B cell (primary cell): ENCODE measurements at regions not wholly inside any gene's neighbourhood (a gene's known extent, or its start where the extent isn't known, plus 50 kb on each side); places are given as distances from the start of the nearest gene placed in this dataset.

Experiments
- ATAC-seq: fragments of 200-7000 bp; cut with Tn5 transposase; one replicate; pipeline ENCODE4 v1.10.0; 2021; ENCODE audit warnings: low read depth, mild to moderate bottlenecking, moderate number of reproducible peaks, moderate library complexity
- CTCF ChIA-PET: fragments of 350-600 bp; sonication (Branson Sonifier 250); formaldehyde crosslinking; loops from one replicate; lab custom pipeline; 2021; ENCODE audit warnings: antibody characterized with exemption, inconsistent platforms; lab: Charles Lee
- POLR2A ChIA-PET: fragments of 350-600 bp; sonication (Branson Sonifier 250); formaldehyde crosslinking; loops from one replicate; lab custom pipeline; 2021; ENCODE audit warnings: antibody characterized with exemption; lab: Charles Lee
- DNase-seq: peaks from one replicate; pipeline ENCODE4 v3.0.0; 2013
- H2AFZ ChIP-seq: 2 replicates; pipeline ENCODE4 v1.6.1; 2012; ENCODE audit warnings: mild to moderate bottlenecking, low read depth, low read length; ENCODE audit not compliant: insufficient read depth, poor library complexity, severe bottlenecking
- H3K27ac ChIP-seq, 2 donors: 1 replicate in 1 of 2; 2 replicates in 1 of 2; pipeline ENCODE4 v1.5.1; 2012 to 2013; ENCODE audit warnings: low read length in 2 of 2, mild to moderate bottlenecking in 2 of 2, moderate library complexity in 1 of 2
- H3K27me3 ChIP-seq, 4 experiments: fragments of 200-600 bp in 1 of 4; sonication (generic) in 1 of 4; replicated peaks in 1 of 4; 1 replicate in 2 of 4; 2 replicates in 2 of 4; pipeline versions ENCODE4 v1.6.1 to v1.7.0; 2013 to 2016; ENCODE audit warnings: low read length in 3 of 4, mild to moderate bottlenecking in 2 of 4, mixed read lengths in 1 of 4, moderate library complexity in 1 of 4; ENCODE audit not compliant: insufficient read depth in 4 of 4, control insufficient read depth in 3 of 4; ENCODE audit errors: control extremely low read depth in 1 of 4
- H3K36me3 ChIP-seq, 2 experiments: replicated peaks in 1 of 2; 1 replicate in 1 of 2; 2 replicates in 1 of 2; pipeline versions ENCODE4 v1.6.1 to v1.7.1; 2013; ENCODE audit warnings: low read length in 1 of 2; ENCODE audit not compliant: insufficient read depth in 2 of 2, control insufficient read depth in 1 of 2; ENCODE audit errors: control extremely low read depth in 1 of 2, extremely low read depth in 1 of 2
- H3K4me1 ChIP-seq, 2 donors: fragments of 200-600 bp in 1 of 2; sonication (generic) in 1 of 2; 1 replicate in 1 of 2; 2 replicates in 1 of 2; pipeline versions ENCODE4 v1.5.1 to v1.6.1; 2013 to 2017; ENCODE audit warnings: low read length in 2 of 2; ENCODE audit not compliant: control insufficient read depth in 2 of 2, insufficient read depth in 2 of 2
- H3K4me2 ChIP-seq: replicated peaks from 2 replicates; pipeline ENCODE3; 2012; ENCODE audit warnings: mild to moderate bottlenecking, low read depth, low read length; ENCODE audit not compliant: poor library complexity, severe bottlenecking
- H3K4me3 ChIP-seq, 5 experiments: fragments of 200-600 bp in 1 of 5; sonication (generic) in 1 of 5; 1 replicate in 3 of 5; 2 replicates in 2 of 5; pipeline versions ENCODE4 v1.5.1 to v1.7.0; 2011 to 2016; ENCODE audit warnings: low read length in 4 of 5, mild to moderate bottlenecking in 4 of 5, low read depth in 2 of 5, control low read depth in 1 of 5, moderate library complexity in 1 of 5; ENCODE audit not compliant: insufficient read depth in 1 of 5; ENCODE audit errors: control extremely low read depth in 1 of 5, extremely low read depth in 1 of 5
- H3K79me2 ChIP-seq: fragments of 200-600 bp; sonication (generic); one replicate; pipeline ENCODE4 v1.6.0; 2016; ENCODE audit warnings: low read length; ENCODE audit not compliant: control insufficient read depth, insufficient read depth
- H3K9ac ChIP-seq: fragments of 200-600 bp; sonication (generic); 2 replicates; pipeline ENCODE4 v1.6.1; 2017; ENCODE audit warnings: mild to moderate bottlenecking, low read length, moderate library complexity
- H3K9me3 ChIP-seq, 3 donors: one replicate each; pipeline versions ENCODE4 v1.6.1 to v1.7.1; 2013; ENCODE audit warnings: low read length in 2 of 3; ENCODE audit not compliant: control insufficient read depth in 2 of 3, insufficient read depth in 1 of 3; ENCODE audit errors: control extremely low read depth in 1 of 3
- H4K20me1 ChIP-seq: 2 replicates; pipeline ENCODE4 v1.6.0; 2012; ENCODE audit warnings: mild to moderate bottlenecking, low read length; ENCODE audit not compliant: insufficient read depth, control insufficient read depth, poor library complexity, severe bottlenecking
- H3K27ac Mint-ChIP-seq: one replicate; pipeline ENCODE4 v1.8.0; 2021; ENCODE audit warnings: mixed read lengths
- H3K27me3 Mint-ChIP-seq: one replicate; pipeline ENCODE4 v1.8.0; 2021; ENCODE audit warnings: mixed read lengths
- H3K4me1 Mint-ChIP-seq: one replicate; pipeline ENCODE4 v1.8.0; 2021; ENCODE audit warnings: mixed read lengths
- H3K4me3 Mint-ChIP-seq: one replicate; pipeline ENCODE4 v1.8.0; 2021; ENCODE audit warnings: mixed read lengths
- H3K9me3 Mint-ChIP-seq: one replicate; pipeline ENCODE4 v1.8.0; 2022; ENCODE audit warnings: mixed read lengths; ENCODE audit not compliant: insufficient read depth
- CTCF ChIP-seq: fragments of 200-600 bp; IDR thresholded peaks from one replicate; pipeline ENCODE4 v1.8.0; 2022; ENCODE audit warnings: antibody characterized with exemption, mild to moderate bottlenecking
- EZH2 ChIP-seq: IDR thresholded peaks from 2 replicates; pipeline ENCODE4 v1.6.1; 2012; ENCODE audit warnings: borderline replicate concordance, low read depth, mild to moderate bottlenecking, moderate library complexity, low read length; ENCODE audit not compliant: insufficient read depth, poor library complexity, severe bottlenecking
- WGBS: methylation state at CpG from one replicate; pipeline ENCODE4 v1.1.5; 2013; ENCODE audit warnings: missing lambda C conversion rate; ENCODE audit not compliant: insufficient coverage; 5-methylcytosine and 5-hydroxymethylcytosine counted together
- intact Hi-C: fragments of 100-400 bp; cut with micrococcal nuclease; formaldehyde crosslinking; loops from one replicate; pipeline ENCODE4 v1.10.0; 2022

- intact Hi-C loops, result no loop called here
- no peak for ATAC-seq
- TF ChIP-seq CTCF (no peak), EZH2 (no peak)
These were observed 279.5 kb upstream of the PKN2 start for GRCh38 chr1:88404582-88404981.

DNA sequence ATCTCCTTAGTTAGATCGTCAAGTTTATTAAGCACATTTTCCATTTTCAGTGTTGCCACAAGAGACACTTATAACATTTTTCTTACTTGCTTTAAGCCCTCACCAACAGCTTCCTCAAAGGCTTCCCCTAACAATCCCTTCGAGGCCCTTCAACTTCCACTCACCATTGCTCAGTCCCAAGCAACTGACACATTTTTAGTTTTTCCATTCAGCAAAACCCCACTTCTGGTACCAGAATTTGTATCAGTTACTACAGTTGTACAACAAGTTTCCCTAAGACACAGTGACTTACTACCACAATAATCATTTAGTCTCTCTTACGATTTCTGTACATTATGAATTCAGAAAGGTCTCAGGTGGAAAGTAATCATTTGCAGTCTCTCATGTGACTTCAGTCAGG is 276.8 kb upstream of the PKN2 start:
- Mint-ChIP-seq H3K9me3 (peaks cover 4% of the 10 kb centered on the region), H3K4me1 (no peaks in the 10 kb centered on the region), H3K4me3 (no peak overlapping the region), H3K27ac (no peak overlapping the region), H3K27me3 (no peaks in the 10 kb centered on the region)
- no peak overlapping the region for H2AFZ ChIP-seq
- no peaks in the 10 kb centered on the region for H3K4me1 ChIP-seq
- no peaks in the 10 kb centered on the region for H3K9me3 ChIP-seq
- TF ChIP-seq CTCF (no peak), EZH2 (no peak)
- CTCF ChIA-PET, result no interaction called here
- H4K20me1 ChIP-seq, result no peaks in the 10 kb centered on the region
- no peak overlapping the region for H3K27ac ChIP-seq
- H3K27me3 ChIP-seq, result no peaks in the 10 kb centered on the region
- H3K4me2 ChIP-seq, result no peak overlapping the region
- intact Hi-C loops, result no loop called here
- 88% methylated on average over 2 of the region's 3 CpGs for WGBS
- POLR2A ChIA-PET, result no interaction called here
- no peak overlapping the region for H3K9ac ChIP-seq
- H3K4me3 ChIP-seq, result no peak overlapping the region
- no peak for ATAC-seq
- no peaks in the 10 kb centered on the region for H3K79me2 ChIP-seq
- no peaks in the 10 kb centered on the region for H3K36me3 ChIP-seq
- DNase-seq, result no peak

More at GRCh38 chr1:88404582-88404981, 279.5 kb upstream of the PKN2 start:
- H3K27me3 Mint-ChIP-seq, result no peaks in the 10 kb centered on the region
- ChIA-PET CTCF (no interaction called here), POLR2A (no interaction called here)
- H3K27ac Mint-ChIP-seq, result no peak overlapping the region
- Histone ChIP-seq H4K20me1 (no peaks in the 10 kb centered on the region), H3K36me3 (no peaks in the 10 kb centered on the region), H3K4me1 (no peaks in the 10 kb centered on the region), H3K27me3 (no peaks in the 10 kb centered on the region), H3K79me2 (no peaks in the 10 kb centered on the region), H3K9me3 (no peaks in the 10 kb centered on the region), H3K4me2 (no peak overlapping the region), H2AFZ (no peak overlapping the region), H3K9ac (no peak overlapping the region), H3K27ac (no peak overlapping the region), H3K4me3 (no peak overlapping the region)
- no peak overlapping the region for H3K4me3 Mint-ChIP-seq
- H3K9me3 Mint-ChIP-seq, result peaks cover 4% of the 10 kb centered on the region
- DNase-seq, result no peak
- H3K4me1 Mint-ChIP-seq, result no peaks in the 10 kb centered on the region
- 97% methylated on average over 4 of the region's 5 CpGs for WGBS
